GM12864 (cell line): ENCODE measurements at regions not wholly inside any gene's neighbourhood (a gene's known extent, or its start where the extent isn't known, plus 50 kb on each side); places are given as distances from the start of the nearest gene placed in this dataset.

ENCODE experiments used
- DNase-seq: peaks from one replicate; pipeline ENCODE4 v3.0.0-alpha.2; 2011; ENCODE audit warnings: low read depth
- H3K4me3 ChIP-seq: 2 replicates; pipeline ENCODE4 v1.5.1; 2011; ENCODE audit warnings: mild to moderate bottlenecking, low read depth, low read length, control low read depth
- CTCF ChIP-seq: IDR thresholded peaks from 2 replicates; pipeline ENCODE4 v1.5.1; 2011; ENCODE audit warnings: low read depth, mild to moderate bottlenecking, moderate library complexity, low read length, control low read depth, inconsistent platforms; ENCODE audit errors: missing control alignments

- no peak for TF ChIP-seq CTCF
- no peak for DNase-seq
- H3K4me3 ChIP-seq: no peak overlapping the region
Measured at GRCh38 chr13:22569811-22570210, 611.0 kb upstream of the SGCG start.

DNA sequence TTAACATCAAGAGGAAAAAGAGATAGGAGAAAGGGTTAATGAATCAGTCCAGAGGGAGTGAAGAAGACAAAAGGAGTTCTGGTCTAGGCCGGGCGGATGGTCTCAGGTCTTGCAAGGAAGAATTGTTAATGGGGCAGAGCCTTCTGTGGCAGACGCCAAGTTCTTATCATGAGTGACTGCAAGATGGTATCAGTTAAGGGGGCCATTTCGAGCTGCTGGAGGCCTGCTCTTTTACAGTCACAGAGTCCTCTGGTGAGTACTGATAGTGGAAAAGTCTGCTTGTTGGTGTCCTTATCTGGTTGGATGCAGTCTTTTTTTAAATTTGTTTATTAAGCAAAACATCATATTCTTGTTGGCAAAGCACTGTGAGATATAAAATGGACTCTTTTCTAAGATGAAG, 590.9 kb upstream of the SGCG start:
- DNase-seq: no peak
- no peak overlapping the region for H3K4me3 ChIP-seq
- no peak for TF ChIP-seq CTCF

- no peak overlapping the region for H3K4me3 ChIP-seq
- DNase-seq: no peak
- TF ChIP-seq CTCF: no peak
Measured at GRCh38 chr13:22592515-22592914, 588.3 kb upstream of the SGCG start.

DNA sequence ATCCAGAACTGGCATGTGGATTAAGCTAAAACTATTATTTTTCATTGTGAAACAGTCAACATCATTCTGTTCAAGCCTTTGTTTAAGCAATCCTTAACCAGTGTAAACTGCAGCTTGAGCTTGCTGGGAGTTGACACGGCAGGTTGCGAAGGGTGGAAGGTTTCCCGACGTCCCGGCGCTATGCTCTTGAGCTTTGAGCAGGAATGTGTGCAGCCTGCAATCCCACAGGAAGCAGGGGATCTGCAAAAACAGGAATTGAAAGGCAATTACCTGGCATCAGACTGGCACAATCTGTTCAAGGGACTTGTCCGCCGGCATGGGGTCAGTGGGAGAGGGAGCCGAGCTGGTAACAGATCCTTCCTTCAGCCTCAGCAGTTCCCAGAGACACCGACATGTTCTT, 586.7 kb upstream of the SGCG start:
- TF ChIP-seq CTCF: no peak
- no peak overlapping the region for H3K4me3 ChIP-seq
- no peak for DNase-seq

DNA sequence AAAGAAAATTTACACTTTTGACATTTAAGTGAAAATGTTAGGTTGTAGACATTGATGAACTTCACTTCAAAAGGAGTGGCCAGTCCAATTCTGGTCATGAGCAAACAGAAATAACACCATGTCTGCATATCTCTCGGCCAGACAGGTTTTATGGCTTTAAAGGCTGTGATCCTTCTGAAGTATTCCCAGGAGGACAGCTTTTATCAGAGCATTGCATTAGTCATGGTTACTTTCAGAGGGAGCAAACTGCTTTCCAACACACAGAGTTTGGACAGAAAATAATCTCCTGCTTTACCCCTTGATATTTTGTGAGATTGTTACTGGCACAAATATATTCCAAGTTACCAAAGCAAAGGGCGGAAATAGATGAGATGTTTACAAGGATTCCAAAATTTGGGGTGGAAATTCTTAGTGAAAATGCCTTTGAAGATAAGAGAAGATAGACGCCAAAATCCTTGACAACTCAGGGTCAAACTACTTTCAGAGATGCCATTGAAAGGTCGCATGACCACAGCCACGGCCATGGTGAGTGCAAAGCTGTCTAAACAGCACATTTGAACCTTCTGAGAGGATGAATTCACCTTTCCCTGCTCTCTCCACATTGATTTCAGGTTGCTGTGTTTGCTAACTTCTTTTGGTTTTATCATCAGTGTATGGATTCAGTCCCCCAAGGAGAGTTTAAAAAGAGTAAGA, 584.5 kb upstream of the SGCG start:
- no peak for TF ChIP-seq CTCF
- no peak for DNase-seq
- H3K4me3 ChIP-seq: no peak overlapping the region

- TF ChIP-seq CTCF: no peak
- DNase-seq: no peak
- H3K4me3 ChIP-seq: no peak overlapping the region
Measured at GRCh38 chr13:22599156-22599555, 581.6 kb upstream of the SGCG start.

DNA sequence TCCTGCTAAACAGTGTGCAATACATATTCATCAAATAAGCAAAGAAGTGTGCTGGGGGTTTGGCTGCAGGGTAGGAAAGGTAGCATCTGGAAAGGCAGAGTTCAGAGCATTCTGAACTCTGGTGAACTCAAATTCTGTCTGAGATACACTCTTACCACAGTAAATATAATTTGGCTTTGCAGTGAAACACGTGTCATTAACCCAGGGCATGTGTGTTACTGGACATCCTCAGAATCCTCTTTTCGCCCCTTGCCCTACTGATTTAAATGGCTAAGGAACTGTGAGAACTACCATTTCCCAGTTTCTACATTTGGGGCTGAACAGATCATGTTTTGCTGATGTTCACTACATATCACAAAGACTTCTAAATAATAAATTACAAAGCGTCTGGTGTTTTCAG, 562.8 kb upstream of the SGCG start:
- no peak for DNase-seq

More for the DNA sequence above, 562.8 kb upstream of the SGCG start:
- no peak for TF ChIP-seq CTCF
- no peak overlapping the region for H3K4me3 ChIP-seq
